Activated CD4-positive, alpha-beta T cell treated with anti-CD3 and anti-CD28 coated beads, Interleukin-2, amount 10 ng/mL, durations not matched to agents 7 days and 5 days (primary cell): ENCODE measurements at regions not wholly inside any gene's neighbourhood (a gene's known extent, or its start where the extent isn't known, plus 50 kb on each side); places are given as distances from the start of the nearest gene placed in this dataset.

Source experiments
- CTCF ChIA-PET: fragments of 350-600 bp; sonication (Branson Sonifier 250); formaldehyde crosslinking; loops from one replicate; lab custom pipeline; 2021; ENCODE audit warnings: antibody characterized with exemption; lab: Charles Lee
- POLR2A ChIA-PET: fragments of 350-600 bp; sonication (Branson Sonifier 250); formaldehyde crosslinking; loops from one replicate; lab custom pipeline; 2021; ENCODE audit warnings: antibody characterized with exemption; lab: Charles Lee
- DNase-seq: peaks from one replicate; pipeline ENCODE4 v3.0.0-alpha.2; 2020
- H3K27ac Mint-ChIP-seq: one replicate; pipeline ENCODE4 v1.8.0; 2021; ENCODE audit warnings: mild to moderate bottlenecking, moderate library complexity, mixed read lengths
- H3K27me3 Mint-ChIP-seq: one replicate; pipeline ENCODE4 v1.8.0; 2021; ENCODE audit warnings: mixed read lengths
- H3K36me3 Mint-ChIP-seq: one replicate; pipeline ENCODE4 v1.8.0; 2021; ENCODE audit warnings: low read depth, mixed read lengths
- H3K4me1 Mint-ChIP-seq: one replicate; pipeline ENCODE4 v1.8.0; 2021; ENCODE audit warnings: mixed read lengths
- H3K4me3 Mint-ChIP-seq: one replicate; pipeline ENCODE4 v1.8.0; 2021; ENCODE audit warnings: mild to moderate bottlenecking, moderate library complexity, mixed read lengths
- H3K9me3 Mint-ChIP-seq: one replicate; pipeline ENCODE4 v1.8.0; 2021; ENCODE audit warnings: mixed read lengths

DNA sequence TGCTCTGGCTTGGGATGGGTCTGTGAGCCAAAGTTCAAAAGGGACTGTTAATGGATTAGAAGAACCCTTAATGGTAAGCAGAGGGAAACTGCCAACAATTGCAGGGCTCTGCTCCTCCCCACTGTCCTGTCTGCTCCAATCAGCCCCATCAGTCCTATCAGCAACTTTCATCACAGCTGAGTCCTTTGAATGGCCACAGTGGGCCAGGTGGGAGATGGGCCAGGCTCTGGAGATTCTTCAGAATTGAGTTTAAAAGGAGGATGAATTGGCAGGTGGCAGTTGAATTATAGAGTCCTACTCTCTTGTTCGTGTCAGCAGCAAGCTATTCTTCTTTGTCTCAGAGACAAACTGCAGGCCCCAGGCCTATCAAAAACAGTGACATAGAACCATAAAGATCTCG lies 573.9 kb downstream of the EPHA4 start:
- H3K4me3 Mint-ChIP-seq = no peak overlapping the region
- ChIA-PET POLR2A (no interaction called here), CTCF (no interaction called here)
- no peaks in the 10 kb centered on the region for H3K4me1 Mint-ChIP-seq
- H3K27me3 Mint-ChIP-seq = peaks cover 3% of the 10 kb centered on the region
- DNase-seq = no peak
- no peak overlapping the region for H3K27ac Mint-ChIP-seq
- H3K9me3 Mint-ChIP-seq = no peaks in the 10 kb centered on the region
- no peaks in the 10 kb centered on the region for H3K36me3 Mint-ChIP-seq

DNA sequence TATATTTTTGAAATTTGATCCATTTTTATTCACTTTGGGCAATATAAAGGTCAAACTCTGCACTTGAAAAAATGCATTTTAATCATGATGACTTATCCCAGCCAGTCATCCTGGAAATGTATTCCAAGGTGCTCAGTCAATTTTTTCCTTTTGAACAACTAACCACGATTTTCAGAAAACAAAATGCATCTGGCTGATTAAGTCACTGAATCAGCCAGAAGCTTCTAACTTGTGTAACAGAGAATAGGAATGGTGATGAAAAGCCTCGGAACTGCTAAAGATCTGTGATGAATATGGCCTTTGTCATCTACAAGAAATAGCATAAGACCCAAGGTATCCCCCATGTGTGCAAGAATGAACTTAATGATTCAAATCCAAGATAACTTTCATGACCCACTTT lies 572.7 kb downstream of the EPHA4 start:
- H3K4me1 Mint-ChIP-seq = no peaks in the 10 kb centered on the region
- POLR2A ChIA-PET = no interaction called here
- no peak overlapping the region for H3K27ac Mint-ChIP-seq
- H3K9me3 Mint-ChIP-seq = no peaks in the 10 kb centered on the region
- CTCF ChIA-PET = no interaction called here
- H3K27me3 Mint-ChIP-seq = peaks cover 3% of the 10 kb centered on the region
- DNase-seq = no peak
- H3K4me3 Mint-ChIP-seq = no peak overlapping the region
- no peaks in the 10 kb centered on the region for H3K36me3 Mint-ChIP-seq

DNA sequence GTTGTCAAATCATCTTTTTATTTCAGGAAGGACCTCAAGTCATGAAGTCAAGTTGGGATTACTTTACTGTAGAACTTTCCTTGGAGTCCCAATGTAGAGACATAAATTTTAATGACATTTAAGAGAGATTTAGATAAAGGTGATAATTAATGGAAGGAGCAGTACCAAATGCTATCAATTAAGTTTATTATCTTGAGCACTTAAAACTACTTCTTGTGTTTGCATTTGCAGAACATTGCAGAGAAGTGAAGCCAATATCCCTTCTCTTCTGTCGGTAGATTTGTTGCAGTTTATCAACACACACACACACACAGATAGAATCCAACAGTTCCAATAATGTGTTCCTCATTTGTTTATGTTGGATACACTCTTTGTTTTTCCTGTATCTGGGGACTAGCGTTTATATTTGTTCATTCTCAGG lies 570.7 kb downstream of the EPHA4 start:
- no peaks in the 10 kb centered on the region for H3K4me1 Mint-ChIP-seq
- POLR2A ChIA-PET = no interaction called here
- H3K36me3 Mint-ChIP-seq = no peaks in the 10 kb centered on the region
- no peaks in the 10 kb centered on the region for H3K9me3 Mint-ChIP-seq
- no peak overlapping the region for H3K27ac Mint-ChIP-seq
- H3K27me3 Mint-ChIP-seq = no peaks in the 10 kb centered on the region
- CTCF ChIA-PET = no interaction called here
- DNase-seq = no peak
- no peak overlapping the region for H3K4me3 Mint-ChIP-seq

DNA sequence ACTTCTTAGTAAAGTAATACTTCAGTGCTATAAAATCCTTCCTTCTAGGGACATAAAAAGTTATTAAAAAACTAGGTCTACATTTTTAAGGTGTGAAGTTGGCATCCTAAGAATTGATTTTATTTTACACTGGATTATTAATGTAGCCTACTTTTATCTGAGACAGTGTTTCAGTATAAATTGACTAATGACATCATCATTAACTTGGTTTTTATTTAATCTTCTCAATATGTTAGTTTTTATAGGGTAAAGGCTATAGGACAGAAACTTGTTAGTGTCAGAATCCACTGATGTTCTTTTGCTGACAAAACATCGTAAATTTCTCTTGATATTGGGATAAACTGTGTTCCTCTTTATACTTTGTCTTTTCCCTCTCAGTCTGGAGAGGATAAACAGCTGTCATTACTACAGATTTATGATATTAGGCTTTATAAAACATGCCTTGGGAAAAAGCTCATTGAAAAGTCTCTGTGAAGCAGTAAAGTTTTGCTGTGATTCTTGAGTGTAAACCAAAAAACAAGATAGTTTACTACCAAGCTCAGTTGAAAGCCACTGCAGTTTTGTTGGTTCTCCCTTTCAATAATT lies 569.9 kb downstream of the EPHA4 start:
- POLR2A ChIA-PET = no interaction called here

DNA sequence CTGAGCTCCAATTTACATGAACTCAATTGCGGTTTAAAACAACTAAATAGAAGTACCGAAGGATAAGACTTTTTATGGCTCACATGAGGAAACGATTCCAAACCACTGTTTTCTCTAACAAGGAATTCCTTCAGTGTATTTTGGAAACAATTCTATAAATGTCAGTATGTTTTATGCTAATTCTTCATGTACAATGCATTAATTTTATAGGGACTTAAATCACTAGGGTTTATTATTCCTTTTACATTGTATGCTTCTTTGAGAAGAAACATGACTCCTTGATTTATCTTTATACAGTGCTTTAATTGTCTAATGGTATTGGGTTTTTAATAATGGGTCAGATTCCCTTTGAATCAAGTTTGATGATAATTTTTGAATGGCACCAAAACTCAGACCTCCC lies 566.8 kb downstream of the EPHA4 start:
- no peak overlapping the region for H3K4me3 Mint-ChIP-seq
- H3K36me3 Mint-ChIP-seq = no peaks in the 10 kb centered on the region
- DNase-seq = no peak
- no peak overlapping the region for H3K27ac Mint-ChIP-seq
- no peaks in the 10 kb centered on the region for H3K27me3 Mint-ChIP-seq
- no peaks in the 10 kb centered on the region for H3K4me1 Mint-ChIP-seq
- ChIA-PET POLR2A (no interaction called here), CTCF (no interaction called here)
- no peaks in the 10 kb centered on the region for H3K9me3 Mint-ChIP-seq

More for the DNA sequence above, 569.9 kb downstream of the EPHA4 start:
- Mint-ChIP-seq H3K27ac (no peak overlapping the region), H3K36me3 (no peaks in the 10 kb centered on the region), H3K4me3 (no peak overlapping the region), H3K27me3 (no peaks in the 10 kb centered on the region), H3K4me1 (no peaks in the 10 kb centered on the region), H3K9me3 (no peaks in the 10 kb centered on the region)
- DNase-seq = no peak
- CTCF ChIA-PET = no interaction called here

DNA sequence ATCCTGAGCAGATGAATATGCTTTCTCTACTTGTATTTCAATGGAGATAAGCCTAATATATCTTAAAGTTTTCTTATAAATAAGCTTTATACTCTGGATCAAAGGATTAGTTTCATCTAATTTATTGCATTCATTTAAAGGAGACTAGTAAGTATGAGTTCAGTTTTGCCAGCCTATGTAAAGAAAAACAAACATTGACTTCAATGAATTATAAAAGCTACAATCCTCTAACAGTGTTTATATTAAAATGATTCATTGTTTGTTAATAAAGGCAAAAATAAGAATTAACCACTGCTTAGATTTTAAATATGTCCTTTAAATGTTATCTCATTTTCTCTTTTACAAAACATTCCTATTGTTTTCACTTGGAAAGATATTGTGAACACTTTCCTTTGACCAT lies 566.0 kb downstream of the EPHA4 start:
- CTCF ChIA-PET = no interaction called here
- H3K4me1 Mint-ChIP-seq = no peaks in the 10 kb centered on the region
- no peaks in the 10 kb centered on the region for H3K9me3 Mint-ChIP-seq
- DNase-seq = no peak
- H3K27ac Mint-ChIP-seq = no peak overlapping the region
- POLR2A ChIA-PET = no interaction called here
- no peaks in the 10 kb centered on the region for H3K27me3 Mint-ChIP-seq
- H3K4me3 Mint-ChIP-seq = no peak overlapping the region
- no peaks in the 10 kb centered on the region for H3K36me3 Mint-ChIP-seq

DNA sequence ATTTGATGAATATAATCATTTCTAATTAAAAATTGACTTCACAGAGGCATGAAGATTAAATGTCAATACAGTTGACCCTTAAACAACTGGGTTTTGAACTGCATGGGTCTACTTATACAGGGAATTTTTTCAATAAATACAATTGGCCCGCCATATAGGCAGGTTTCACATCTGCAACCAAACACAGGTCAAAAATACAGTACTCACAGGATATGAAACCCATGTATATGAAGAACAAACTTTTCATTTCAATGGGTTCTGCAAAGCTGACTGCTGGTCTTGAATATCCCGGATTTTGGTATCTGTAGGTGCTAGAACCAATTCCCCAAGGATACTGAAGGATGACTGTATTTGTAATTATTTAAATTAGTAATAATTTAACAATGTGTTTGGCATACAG lies 555.6 kb downstream of the EPHA4 start:
- no peak for DNase-seq

DNA sequence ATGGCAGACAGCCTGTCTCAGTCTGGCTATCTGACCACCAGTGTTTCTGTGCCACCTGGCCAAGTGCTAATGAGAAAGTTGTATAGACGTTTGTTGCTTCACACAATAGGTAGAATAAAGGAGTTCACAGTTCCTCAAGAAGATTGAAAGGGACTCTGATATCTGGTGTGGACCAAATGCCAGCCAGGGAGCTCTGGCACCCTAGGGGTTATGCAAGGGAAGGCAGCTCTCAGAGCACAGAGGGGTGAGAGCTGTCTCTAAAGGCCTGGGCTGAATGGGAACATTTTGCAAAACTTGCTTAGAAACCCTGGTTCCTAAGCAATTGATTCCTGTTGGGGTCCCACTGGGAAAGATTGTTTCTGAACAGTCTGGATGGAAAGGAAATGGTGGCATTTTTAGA lies 553.8 kb downstream of the EPHA4 start:
- Mint-ChIP-seq H3K4me3 (no peak overlapping the region), H3K27ac (no peak overlapping the region), H3K9me3 (no peaks in the 10 kb centered on the region), H3K27me3 (no peaks in the 10 kb centered on the region), H3K36me3 (no peaks in the 10 kb centered on the region), H3K4me1 (peaks cover 4% of the 10 kb centered on the region)
- no peak for DNase-seq
- ChIA-PET CTCF (no interaction called here), POLR2A (no interaction called here)

More for the DNA sequence above, 555.6 kb downstream of the EPHA4 start:
- CTCF ChIA-PET = no interaction called here
- no peak overlapping the region for H3K27ac Mint-ChIP-seq
- no peaks in the 10 kb centered on the region for H3K36me3 Mint-ChIP-seq
- no peaks in the 10 kb centered on the region for H3K9me3 Mint-ChIP-seq
- H3K4me1 Mint-ChIP-seq = peaks cover 4% of the 10 kb centered on the region
- POLR2A ChIA-PET = no interaction called here
- H3K4me3 Mint-ChIP-seq = no peak overlapping the region
- no peaks in the 10 kb centered on the region for H3K27me3 Mint-ChIP-seq

DNA sequence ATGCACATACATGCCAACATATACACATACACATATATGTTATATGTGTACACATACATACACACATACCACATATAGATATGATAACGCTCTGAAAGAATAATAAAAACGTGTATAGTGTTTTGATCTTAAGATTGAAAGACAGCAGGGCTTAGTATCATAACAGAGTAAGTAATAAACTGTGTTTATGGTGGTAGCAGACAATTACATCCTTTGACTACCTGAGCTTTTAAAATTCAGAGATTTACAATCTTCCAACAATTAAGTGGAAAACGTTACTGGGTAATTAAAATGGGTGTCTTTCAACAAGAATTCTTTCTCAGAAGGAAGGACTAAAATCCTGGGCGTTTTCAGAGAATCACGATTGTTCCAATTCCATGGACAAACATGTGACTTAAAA lies 552.4 kb downstream of the EPHA4 start:
- ChIA-PET POLR2A (no interaction called here), CTCF (no interaction called here)
- Mint-ChIP-seq H3K4me3 (no peak overlapping the region), H3K4me1 (no peaks in the 10 kb centered on the region), H3K9me3 (no peaks in the 10 kb centered on the region), H3K36me3 (no peaks in the 10 kb centered on the region), H3K27me3 (peaks cover 2% of the 10 kb centered on the region), H3K27ac (no peak overlapping the region)
- no peak for DNase-seq

DNA sequence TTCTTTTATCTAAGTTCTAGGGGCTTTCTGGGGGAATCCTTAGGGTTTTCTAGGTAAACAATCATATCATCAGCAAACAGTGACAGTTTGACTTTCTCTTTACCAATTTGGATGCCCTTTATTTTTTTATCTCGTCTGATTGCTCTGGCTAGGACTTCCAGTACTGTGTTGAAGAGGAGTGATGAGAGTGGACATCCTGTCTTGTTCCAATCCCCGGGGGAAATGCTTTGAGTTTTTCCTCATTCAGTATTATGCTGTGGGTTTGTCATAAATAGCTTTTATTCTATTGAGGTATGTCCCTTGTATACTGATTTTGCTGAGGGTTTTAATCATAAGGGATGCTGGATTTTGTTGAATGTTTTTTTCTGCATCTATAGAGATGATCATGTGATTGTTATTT lies 549.5 kb downstream of the EPHA4 start:
- no peak for DNase-seq
- H3K27ac Mint-ChIP-seq = no peak overlapping the region
- peaks cover 2% of the 10 kb centered on the region for H3K27me3 Mint-ChIP-seq
- no peaks in the 10 kb centered on the region for H3K36me3 Mint-ChIP-seq
- H3K9me3 Mint-ChIP-seq = no peaks in the 10 kb centered on the region
- peaks cover 11% of the 10 kb centered on the region for H3K4me1 Mint-ChIP-seq
- no peak overlapping the region for H3K4me3 Mint-ChIP-seq
- CTCF ChIA-PET = no interaction called here
- POLR2A ChIA-PET = no interaction called here

DNA sequence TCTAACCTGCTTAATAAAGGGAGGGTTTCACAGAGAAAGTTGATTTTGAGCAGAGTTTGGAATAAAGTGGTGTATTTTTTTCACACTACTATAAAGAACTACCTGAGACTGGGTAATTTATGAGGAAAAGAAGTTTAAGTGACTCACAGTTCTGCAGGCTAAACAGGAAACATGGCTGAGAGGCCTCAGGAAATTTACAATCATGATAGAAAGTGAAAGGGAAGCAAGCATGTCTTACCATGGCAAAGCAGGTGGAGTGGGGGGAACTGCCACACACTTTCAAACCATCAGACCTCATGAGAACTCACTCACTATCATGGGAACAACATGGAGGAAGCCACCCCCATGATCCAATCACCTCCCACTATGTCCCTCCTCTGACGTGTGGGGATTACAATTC lies 546.7 kb downstream of the EPHA4 start:
- peaks cover 11% of the 10 kb centered on the region for H3K4me1 Mint-ChIP-seq
- DNase-seq = no peak
- CTCF ChIA-PET = no interaction called here
- POLR2A ChIA-PET = no interaction called here
- no peaks in the 10 kb centered on the region for H3K9me3 Mint-ChIP-seq
- H3K27me3 Mint-ChIP-seq = peaks cover 2% of the 10 kb centered on the region
- H3K36me3 Mint-ChIP-seq = no peaks in the 10 kb centered on the region
- no peak overlapping the region for H3K4me3 Mint-ChIP-seq
- H3K27ac Mint-ChIP-seq = no peak overlapping the region

DNA sequence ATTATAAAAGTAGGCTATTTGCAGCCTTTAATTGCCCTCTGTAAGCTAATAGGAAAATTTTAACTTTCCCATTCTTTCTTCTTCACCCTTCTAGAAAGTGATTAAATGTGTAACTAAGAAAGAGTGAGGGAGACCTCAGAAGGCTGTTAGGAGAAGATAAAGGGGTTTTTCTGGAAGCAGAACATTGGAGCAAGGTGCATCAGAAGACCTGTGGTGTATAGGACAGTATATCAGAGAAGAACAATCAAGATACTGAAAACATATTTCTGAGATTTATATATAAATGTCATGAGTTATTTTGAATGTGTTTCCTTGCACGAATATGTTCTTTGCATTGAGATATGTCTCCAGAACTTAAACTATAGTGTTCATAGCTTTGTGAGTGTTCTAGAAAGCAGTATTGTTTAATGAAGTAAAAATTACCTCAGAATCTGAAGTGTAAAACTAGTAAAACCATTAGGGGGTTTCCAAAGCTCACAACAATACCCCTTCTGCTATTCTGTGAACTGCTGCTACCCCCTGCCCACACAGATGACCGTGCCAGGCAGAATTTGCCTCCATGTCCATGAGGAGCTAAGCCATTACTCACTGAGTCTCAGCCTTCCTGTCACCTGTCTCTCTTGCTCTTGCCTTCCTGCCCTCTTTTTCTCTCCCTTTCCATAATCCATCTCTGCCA lies 537.9 kb downstream of the EPHA4 start:
- no peaks in the 10 kb centered on the region for H3K4me1 Mint-ChIP-seq
- DNase-seq = no peak
- H3K9me3 Mint-ChIP-seq = no peaks in the 10 kb centered on the region
- CTCF ChIA-PET = no interaction called here
- no peaks in the 10 kb centered on the region for H3K36me3 Mint-ChIP-seq
- H3K27ac Mint-ChIP-seq = no peak overlapping the region
- H3K27me3 Mint-ChIP-seq = no peaks in the 10 kb centered on the region
- no peak overlapping the region for H3K4me3 Mint-ChIP-seq
- POLR2A ChIA-PET = no interaction called here

DNA sequence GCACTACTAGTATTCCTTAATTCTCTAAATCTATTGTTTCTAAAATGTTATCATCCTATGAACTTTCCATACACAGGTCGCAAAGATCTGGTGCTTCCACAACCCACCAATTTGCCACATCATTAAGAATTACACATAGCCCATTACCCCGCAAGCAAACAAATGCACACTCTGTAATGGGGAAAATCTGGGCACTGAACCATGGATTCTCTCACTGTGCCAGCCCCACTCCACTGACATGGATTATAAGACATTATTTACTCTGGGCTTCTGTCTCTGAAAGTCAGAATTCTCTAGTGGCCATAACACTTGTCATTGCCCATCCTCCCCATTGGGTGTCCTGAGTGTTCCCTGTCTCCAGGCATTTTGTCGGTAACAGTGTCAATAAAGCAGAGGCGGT lies 537.1 kb downstream of the EPHA4 start:
- Mint-ChIP-seq H3K4me3 (no peak overlapping the region), H3K9me3 (no peaks in the 10 kb centered on the region), H3K27me3 (no peaks in the 10 kb centered on the region), H3K27ac (no peak overlapping the region), H3K36me3 (no peaks in the 10 kb centered on the region), H3K4me1 (no peaks in the 10 kb centered on the region)
- no peak for DNase-seq
- POLR2A ChIA-PET = no interaction called here
- CTCF ChIA-PET = no interaction called here

DNA sequence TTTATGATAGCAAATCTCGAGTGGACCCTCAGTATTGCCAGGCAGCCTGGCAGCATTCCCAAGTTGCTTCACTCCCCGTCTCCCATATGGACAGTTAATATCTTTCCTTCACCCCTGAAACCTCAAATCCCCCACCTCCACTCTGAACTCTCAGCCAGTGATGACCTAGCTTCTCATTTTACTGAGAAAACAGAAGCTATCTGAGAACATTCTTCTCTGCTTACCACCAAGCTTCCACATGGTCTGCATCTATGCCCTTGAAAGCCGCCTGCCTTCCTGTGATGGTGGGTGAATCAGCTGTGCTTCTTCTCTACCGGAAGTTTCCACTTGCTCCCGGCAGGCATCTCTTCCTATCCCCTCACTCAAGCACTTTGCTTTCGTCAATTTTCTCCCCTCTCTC lies 529.2 kb downstream of the EPHA4 start:
- ChIA-PET POLR2A (no interaction called here), CTCF (no interaction called here)
- Mint-ChIP-seq H3K4me1 (no peaks in the 10 kb centered on the region), H3K9me3 (no peaks in the 10 kb centered on the region), H3K27ac (no peak overlapping the region), H3K4me3 (no peak overlapping the region), H3K36me3 (no peaks in the 10 kb centered on the region), H3K27me3 (no peaks in the 10 kb centered on the region)
- no peak for DNase-seq
